ENCODE measurements at regions not wholly inside any gene's neighbourhood (a gene's known extent, or its start where the extent isn't known, plus 50 kb on each side); places are given as distances from the start of the nearest gene placed in this dataset.

- Histone ChIP-seq H3K4me3 (ENCODE audit: insufficient read depth, low read length) (no peak overlapping the region), H3K4me1 (ENCODE audit: insufficient read depth, low read length) (no peaks in the 10 kb centered on the region), H3K27ac (ENCODE audit: low read depth, low read length) (no peak overlapping the region), H3K9me3 (ENCODE audit: low read depth, low read length) (no peaks in the 10 kb centered on the region), H3K36me3 (ENCODE audit: insufficient read depth, low read length) (no peaks in the 10 kb centered on the region), H2AFZ (ENCODE audit: low read length) (no peak overlapping the region), H3K27me3 (ENCODE audit: insufficient read depth, low read length) (no peaks in the 10 kb centered on the region), H3K4me2 (ENCODE audit: insufficient read depth, low read length) (no peak overlapping the region), H4K20me1 (ENCODE audit: insufficient read depth, low read length) (no peaks in the 10 kb centered on the region), H3K79me2 (ENCODE audit: insufficient read depth, low read length) (no peaks in the 10 kb centered on the region)
- no peak for TF ChIP-seq CTCF (IDR thresholded peaks at IDR 0.05; ENCODE audit: extremely low read depth, low read depth, low read length)
- no peak for DNase-seq (ENCODE audit: insufficient read length, low spot score, missing footprints)
Observed at GRCh38 chr5:30843541-30843940, 349.9 kb upstream of the CDH6 start.

GRCh38 chr5:30839956-30840355 lies 353.5 kb upstream of the CDH6 start:
- DNase-seq (ENCODE audit: insufficient read length, low spot score, missing footprints) = no peak
- H3K27me3 ChIP-seq (ENCODE audit: insufficient read depth, low read length) = no peaks in the 10 kb centered on the region
- H3K4me2 ChIP-seq (ENCODE audit: insufficient read depth, low read length) = no peak overlapping the region
- H3K27ac ChIP-seq (ENCODE audit: low read depth, low read length) = no peak overlapping the region
- no peak overlapping the region for H2AFZ ChIP-seq (ENCODE audit: low read length)
- no peaks in the 10 kb centered on the region for H3K9me3 ChIP-seq (ENCODE audit: low read depth, low read length)
- H3K79me2 ChIP-seq (ENCODE audit: insufficient read depth, low read length) = no peaks in the 10 kb centered on the region
- no peak overlapping the region for H3K4me3 ChIP-seq (ENCODE audit: insufficient read depth, low read length)
- no peaks in the 10 kb centered on the region for H3K36me3 ChIP-seq (ENCODE audit: insufficient read depth, low read length)
- no peaks in the 10 kb centered on the region for H4K20me1 ChIP-seq (ENCODE audit: insufficient read depth, low read length)
- H3K4me1 ChIP-seq (ENCODE audit: insufficient read depth, low read length) = no peaks in the 10 kb centered on the region
- no peak for TF ChIP-seq CTCF (IDR thresholded peaks at IDR 0.05; ENCODE audit: extremely low read depth, low read depth, low read length)

- no peak for TF ChIP-seq CTCF (IDR thresholded peaks at IDR 0.05; ENCODE audit: extremely low read depth, low read depth, low read length)
- H3K9me3 ChIP-seq (ENCODE audit: low read depth, low read length) = no peaks in the 10 kb centered on the region
- H2AFZ ChIP-seq (ENCODE audit: low read length) = no peak overlapping the region
- H4K20me1 ChIP-seq (ENCODE audit: insufficient read depth, low read length) = no peaks in the 10 kb centered on the region
- H3K4me1 ChIP-seq (ENCODE audit: insufficient read depth, low read length) = no peaks in the 10 kb centered on the region
- H3K27ac ChIP-seq (ENCODE audit: low read depth, low read length) = no peak overlapping the region
- no peak for DNase-seq (ENCODE audit: insufficient read length, low spot score, missing footprints)
- H3K36me3 ChIP-seq (ENCODE audit: insufficient read depth, low read length) = no peaks in the 10 kb centered on the region
- H3K79me2 ChIP-seq (ENCODE audit: insufficient read depth, low read length) = no peaks in the 10 kb centered on the region
- H3K4me2 ChIP-seq (ENCODE audit: insufficient read depth, low read length) = no peak overlapping the region
- no peak overlapping the region for H3K4me3 ChIP-seq (ENCODE audit: insufficient read depth, low read length)
- no peaks in the 10 kb centered on the region for H3K27me3 ChIP-seq (ENCODE audit: insufficient read depth, low read length)
Observed at GRCh38 chr5:30838936-30839496, 354.5 kb upstream of the CDH6 start.

GRCh38 chr5:30832519-30832918 lies 361.0 kb upstream of the CDH6 start:
- no peaks in the 10 kb centered on the region for H3K79me2 ChIP-seq (ENCODE audit: insufficient read depth, low read length)
- H3K27ac ChIP-seq (ENCODE audit: low read depth, low read length) = no peak overlapping the region
- TF ChIP-seq CTCF (IDR thresholded peaks at IDR 0.05; ENCODE audit: extremely low read depth, low read depth, low read length) = no peak
- H3K4me2 ChIP-seq (ENCODE audit: insufficient read depth, low read length) = no peak overlapping the region
- no peaks in the 10 kb centered on the region for H4K20me1 ChIP-seq (ENCODE audit: insufficient read depth, low read length)
- H3K4me3 ChIP-seq (ENCODE audit: insufficient read depth, low read length) = no peak overlapping the region
- no peak overlapping the region for H2AFZ ChIP-seq (ENCODE audit: low read length)
- DNase-seq (ENCODE audit: insufficient read length, low spot score, missing footprints) = no peak
- no peaks in the 10 kb centered on the region for H3K27me3 ChIP-seq (ENCODE audit: insufficient read depth, low read length)
- H3K36me3 ChIP-seq (ENCODE audit: insufficient read depth, low read length) = no peaks in the 10 kb centered on the region
- H3K4me1 ChIP-seq (ENCODE audit: insufficient read depth, low read length) = no peaks in the 10 kb centered on the region
- H3K9me3 ChIP-seq (ENCODE audit: low read depth, low read length) = peaks cover under 1% of the 10 kb centered on the region

Data from osteoblast (primary cell).